ENCODE measurements at regions not wholly inside any gene's neighbourhood (a gene's known extent, or its start where the extent isn't known, plus 50 kb on each side); places are given as distances from the start of the nearest gene placed in this dataset.

GRCh38 chr5:50964746-50965653 is 298.6 kb downstream of the PARP8 start:
- DNase-seq = no peak

- DNase-seq = no peak
Measured at GRCh38 chr5:50965654-50966375, 299.4 kb downstream of the PARP8 start.

- no peak for DNase-seq
Measured at GRCh38 chr5:50967009-50967562, 300.6 kb downstream of the PARP8 start.

GRCh38 chr5:50967563-50968355 is 301.3 kb downstream of the PARP8 start:
- DNase-seq = no peak

GRCh38 chr5:50968356-50969149 is 302.1 kb downstream of the PARP8 start:
- DNase-seq = no peak

GRCh38 chr5:50969151-50970031 is 303.0 kb downstream of the PARP8 start:
- no peak for DNase-seq

- no peak for DNase-seq
Measured at GRCh38 chr5:50975840-50976239, 309.4 kb downstream of the PARP8 start.

GRCh38 chr5:50978924-50979323 is 312.5 kb downstream of the PARP8 start:
- no peak for DNase-seq

GRCh38 chr5:50984640-50985039 is 318.2 kb downstream of the PARP8 start:
- DNase-seq = no peak

- no peak for DNase-seq
Measured at GRCh38 chr5:50990296-50990924, 324.0 kb downstream of the PARP8 start.

- no peak for DNase-seq
Measured at GRCh38 chr5:50995285-50995942, 329.0 kb downstream of the PARP8 start.

- no peak for DNase-seq
Measured at GRCh38 chr5:51001227-51001923, 334.9 kb downstream of the PARP8 start.

- DNase-seq = no peak
Measured at GRCh38 chr5:51002368-51002767, 335.9 kb downstream of the PARP8 start.

GRCh38 chr5:51013036-51013435 is 346.6 kb downstream of the PARP8 start:
- DNase-seq = no peak

GRCh38 chr5:51018423-51018822 is 352.0 kb downstream of the PARP8 start:
- DNase-seq = no peak

- no peak for DNase-seq
Measured at GRCh38 chr5:51024263-51024662, 357.8 kb downstream of the PARP8 start.

GRCh38 chr5:51027271-51027670 is 356.0 kb upstream of the ISL1 start:
- no peak for DNase-seq

GRCh38 chr5:51028394-51028793 is 354.9 kb upstream of the ISL1 start:
- DNase-seq = no peak

- DNase-seq = no peak
Measured at GRCh38 chr5:51033215-51033614, 350.0 kb upstream of the ISL1 start.

All from NCI-H526 treated with DMSO at 0.1 percent for 48 hours (cell line).